ENCODE measurements at regions not wholly inside any gene's neighbourhood (a gene's known extent, or its start where the extent isn't known, plus 50 kb on each side); places are given as distances from the start of the nearest gene placed in this dataset.

GRCh38 chr14:28999656-29000055 lies 233.1 kb downstream of the FOXG1 start:
- TF ChIP-seq POLR2AphosphoS5 (IDR thresholded peaks at IDR 0.05; ENCODE audit: low read depth), result no peak
- no peak for TF ChIP-seq CTCF (IDR thresholded peaks at IDR 0.05; ENCODE audit: insufficient read depth, low read length)
- TF ChIP-seq REST (IDR thresholded peaks at IDR 0.05; ENCODE audit: insufficient replicate concordance, low read depth), result no peak
